ENCODE measurements at regions not wholly inside any gene's neighbourhood (a gene's known extent, or its start where the extent isn't known, plus 50 kb on each side); places are given as distances from the start of the nearest gene placed in this dataset.

- ATAC-seq: no peak
- TF ChIP-seq ZC3H10 (CRISPR knock-in tag; IDR thresholded peaks at IDR 0.05) (no peak), TSHZ2 (CRISPR knock-in tag; IDR thresholded peaks at IDR 0.05) (no peak), SNAI2 (CRISPR knock-in tag; IDR thresholded peaks at IDR 0.05) (no peak)
Observed at GRCh38 chr20:50387218-50387995, 122.8 kb upstream of the PTPN1 start.

DNA sequence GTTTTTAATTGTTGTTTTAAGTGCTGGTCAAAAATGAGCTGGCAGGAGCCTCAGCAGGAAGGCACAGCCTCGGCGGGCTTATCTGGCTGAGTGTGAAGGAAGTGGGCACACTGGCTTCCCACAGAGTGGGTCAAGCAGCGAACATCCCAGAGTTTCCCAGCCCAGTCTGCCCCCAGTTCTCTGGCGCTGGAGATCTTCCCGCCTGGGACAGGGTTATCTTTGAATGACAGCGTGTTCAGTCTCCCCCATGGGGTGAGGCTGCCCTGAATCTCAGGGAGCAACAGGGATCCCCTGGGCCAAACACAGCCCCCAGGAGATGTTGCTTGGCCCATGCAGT lies 122.2 kb upstream of the PTPN1 start:
- ATAC-seq: no peak
- TF ChIP-seq, protein P1, sequence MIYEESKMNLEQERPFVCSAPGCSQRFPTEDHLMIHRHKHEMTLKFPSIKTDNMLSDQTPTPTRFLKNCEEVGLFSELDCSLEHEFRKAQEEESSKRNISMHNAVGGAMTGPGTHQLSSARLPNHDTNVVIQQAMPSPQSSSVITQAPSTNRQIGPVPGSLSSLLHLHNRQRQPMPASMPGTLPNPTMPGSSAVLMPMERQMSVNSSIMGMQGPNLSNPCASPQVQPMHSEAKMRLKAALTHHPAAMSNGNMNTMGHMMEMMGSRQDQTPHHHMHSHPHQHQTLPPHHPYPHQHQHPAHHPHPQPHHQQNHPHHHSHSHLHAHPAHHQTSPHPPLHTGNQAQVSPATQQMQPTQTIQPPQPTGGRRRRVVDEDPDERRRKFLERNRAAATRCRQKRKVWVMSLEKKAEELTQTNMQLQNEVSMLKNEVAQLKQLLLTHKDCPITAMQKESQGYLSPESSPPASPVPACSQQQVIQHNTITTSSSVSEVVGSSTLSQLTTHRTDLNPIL (CRISPR knock-in tag; IDR thresholded peaks at IDR 0.05; ENCODE audit: low read depth): no peak
- TF ChIP-seq SNAI2 (CRISPR knock-in tag; IDR thresholded peaks at IDR 0.05): no peak
- TF ChIP-seq TCF4 (CRISPR knock-in tag; IDR thresholded peaks at IDR 0.05; ENCODE audit: borderline replicate concordance): no peak
- no peak for TF ChIP-seq ZFP30 (CRISPR knock-in tag; IDR thresholded peaks at IDR 0.05)
- TF ChIP-seq ESRRG (CRISPR knock-in tag; IDR thresholded peaks at IDR 0.05): no peak
- TF ChIP-seq RARB (CRISPR knock-in tag; IDR thresholded peaks at IDR 0.05): no peak
- TF ChIP-seq ISL1 (CRISPR knock-in tag; IDR thresholded peaks at IDR 0.05): no peak
- no peak for TF ChIP-seq OSR1 (CRISPR knock-in tag; IDR thresholded peaks at IDR 0.05)
- TF ChIP-seq ZC3H10 (CRISPR knock-in tag; IDR thresholded peaks at IDR 0.05): no peak
- no peak for TF ChIP-seq ZFP3 (CRISPR knock-in tag; IDR thresholded peaks at IDR 0.05)
- TF ChIP-seq ZNF565 (CRISPR knock-in tag; conservative IDR thresholded peaks at IDR 0.05; ENCODE audit: low read depth): no peak
- TF ChIP-seq, protein P2, sequence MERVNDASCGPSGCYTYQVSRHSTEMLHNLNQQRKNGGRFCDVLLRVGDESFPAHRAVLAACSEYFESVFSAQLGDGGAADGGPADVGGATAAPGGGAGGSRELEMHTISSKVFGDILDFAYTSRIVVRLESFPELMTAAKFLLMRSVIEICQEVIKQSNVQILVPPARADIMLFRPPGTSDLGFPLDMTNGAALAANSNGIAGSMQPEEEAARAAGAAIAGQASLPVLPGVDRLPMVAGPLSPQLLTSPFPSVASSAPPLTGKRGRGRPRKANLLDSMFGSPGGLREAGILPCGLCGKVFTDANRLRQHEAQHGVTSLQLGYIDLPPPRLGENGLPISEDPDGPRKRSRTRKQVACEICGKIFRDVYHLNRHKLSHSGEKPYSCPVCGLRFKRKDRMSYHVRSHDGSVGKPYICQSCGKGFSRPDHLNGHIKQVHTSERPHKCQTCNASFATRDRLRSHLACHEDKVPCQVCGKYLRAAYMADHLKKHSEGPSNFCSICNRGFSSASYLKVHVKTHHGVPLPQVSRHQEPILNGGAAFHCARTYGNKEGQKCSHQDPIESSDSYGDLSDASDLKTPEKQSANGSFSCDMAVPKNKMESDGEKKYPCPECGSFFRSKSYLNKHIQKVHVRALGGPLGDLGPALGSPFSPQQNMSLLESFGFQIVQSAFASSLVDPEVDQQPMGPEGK (CRISPR knock-in tag; IDR thresholded peaks at IDR 0.05; ENCODE audit: borderline replicate concordance): no peak
- TF ChIP-seq CSDC2 (CRISPR knock-in tag; IDR thresholded peaks at IDR 0.05): no peak
- TF ChIP-seq GLIS3 (CRISPR knock-in tag; IDR thresholded peaks at IDR 0.05): no peak

DNA sequence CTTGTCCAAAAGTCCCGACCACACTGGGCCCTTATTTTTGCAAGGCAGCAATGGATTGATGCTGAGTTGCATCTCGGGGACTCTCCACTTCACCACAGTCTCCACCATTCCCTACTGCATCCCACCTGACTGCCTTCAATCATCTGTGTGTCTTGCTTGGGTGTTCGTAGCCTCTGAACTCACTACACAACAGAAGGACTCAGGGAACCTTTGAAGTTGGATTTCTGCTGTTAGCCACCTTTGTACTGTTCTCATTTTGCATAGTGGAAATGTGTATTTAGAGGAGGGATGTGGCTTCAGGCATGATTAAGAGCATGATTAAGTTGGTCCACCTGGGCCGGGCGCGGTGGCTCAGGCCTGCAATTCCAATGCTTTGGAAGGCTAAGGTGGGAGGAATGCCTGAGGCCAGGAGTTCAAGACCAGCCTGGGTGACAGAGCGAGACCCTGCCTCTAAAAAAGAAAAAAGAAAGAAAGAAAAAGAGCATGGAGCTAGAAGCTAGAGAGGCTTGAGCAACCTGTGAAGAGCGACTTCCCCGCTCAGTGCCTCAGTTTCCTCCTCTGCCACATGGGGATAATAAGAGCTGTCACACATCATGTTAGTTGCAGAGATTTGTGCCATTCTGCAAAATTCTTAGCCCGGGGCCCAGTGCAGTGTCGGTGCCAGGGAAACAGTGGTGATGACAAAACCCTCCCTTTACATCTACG lies 121.3 kb upstream of the PTPN1 start:
- no peak for ATAC-seq
- TF ChIP-seq ZNF8 (CRISPR knock-in tag; IDR thresholded peaks at IDR 0.05) (no peak), ZNF70 (CRISPR knock-in tag; IDR thresholded peaks at IDR 0.05) (no peak), ARNTL (CRISPR knock-in tag; IDR thresholded peaks at IDR 0.05; ENCODE audit: borderline replicate concordance, low read depth) (no peak), POU6F1 (CRISPR knock-in tag; IDR thresholded peaks at IDR 0.05; ENCODE audit: borderline replicate concordance, low read depth) (no peak), TSHZ2 (CRISPR knock-in tag; IDR thresholded peaks at IDR 0.05) (no peak), TOX (CRISPR knock-in tag; IDR thresholded peaks at IDR 0.05; ENCODE audit: borderline replicate concordance) (no peak), ZNF565 (CRISPR knock-in tag; conservative IDR thresholded peaks at IDR 0.05; ENCODE audit: low read depth) (no peak), ESRRG (CRISPR knock-in tag; IDR thresholded peaks at IDR 0.05) (no peak), OSR1 (CRISPR knock-in tag; IDR thresholded peaks at IDR 0.05) (no peak), TCF4 (CRISPR knock-in tag; IDR thresholded peaks at IDR 0.05; ENCODE audit: borderline replicate concordance) (no peak), ZFP30 (CRISPR knock-in tag; IDR thresholded peaks at IDR 0.05) (no peak), GLIS3 (CRISPR knock-in tag; IDR thresholded peaks at IDR 0.05) (no peak)
- TF ChIP-seq, protein P3, sequence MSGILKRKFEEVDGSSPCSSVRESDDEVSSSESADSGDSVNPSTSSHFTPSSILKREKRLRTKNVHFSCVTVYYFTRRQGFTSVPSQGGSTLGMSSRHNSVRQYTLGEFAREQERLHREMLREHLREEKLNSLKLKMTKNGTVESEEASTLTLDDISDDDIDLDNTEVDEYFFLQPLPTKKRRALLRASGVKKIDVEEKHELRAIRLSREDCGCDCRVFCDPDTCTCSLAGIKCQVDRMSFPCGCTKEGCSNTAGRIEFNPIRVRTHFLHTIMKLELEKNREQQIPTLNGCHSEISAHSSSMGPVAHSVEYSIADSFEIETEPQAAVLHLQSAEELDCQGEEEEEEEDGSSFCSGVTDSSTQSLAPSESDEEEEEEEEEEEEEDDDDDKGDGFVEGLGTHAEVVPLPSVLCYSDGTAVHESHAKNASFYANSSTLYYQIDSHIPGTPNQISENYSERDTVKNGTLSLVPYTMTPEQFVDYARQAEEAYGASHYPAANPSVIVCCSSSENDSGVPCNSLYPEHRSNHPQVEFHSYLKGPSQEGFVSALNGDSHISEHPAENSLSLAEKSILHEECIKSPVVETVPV (CRISPR knock-in tag; IDR thresholded peaks at IDR 0.05): no peak

All from SK-N-SH treated with all-trans-retinoic acid at 6 μM for 48 hours (cell line).